Ramos (cell line): ENCODE measurements at regions not wholly inside any gene's neighbourhood (a gene's known extent, or its start where the extent isn't known, plus 50 kb on each side); places are given as distances from the start of the nearest gene placed in this dataset.

Experiments used
- in situ Hi-C: fragments of 300-500 bp; cut with MboI; formaldehyde crosslinking; loops from one replicate; pipeline ENCODE4 v1.14.3; 2022; ENCODE audit warnings: low sequenced_read_pairs; ENCODE audit not compliant: unreplicated experiment

DNA sequence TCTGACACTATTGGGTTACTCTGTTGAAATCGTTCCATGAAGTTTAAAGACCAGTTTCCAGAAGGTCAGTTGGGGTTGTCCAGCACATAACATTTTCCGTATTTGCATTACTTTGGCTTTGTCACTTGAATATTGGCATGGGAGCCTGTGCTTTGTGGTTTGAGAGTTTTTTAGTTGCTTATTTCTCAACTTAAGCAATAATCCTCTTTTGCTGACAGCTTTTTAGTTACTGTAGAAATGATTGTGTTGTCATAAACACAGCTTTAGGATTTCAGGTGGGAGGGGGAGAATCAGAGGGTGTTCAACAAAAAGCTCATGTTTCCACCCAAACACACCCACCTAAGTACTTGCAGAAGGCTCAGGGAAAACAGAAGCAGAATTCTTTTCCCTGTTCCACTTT lies 210.7 kb upstream of the TLL1 start:
- in situ Hi-C loops = no loop called here

DNA sequence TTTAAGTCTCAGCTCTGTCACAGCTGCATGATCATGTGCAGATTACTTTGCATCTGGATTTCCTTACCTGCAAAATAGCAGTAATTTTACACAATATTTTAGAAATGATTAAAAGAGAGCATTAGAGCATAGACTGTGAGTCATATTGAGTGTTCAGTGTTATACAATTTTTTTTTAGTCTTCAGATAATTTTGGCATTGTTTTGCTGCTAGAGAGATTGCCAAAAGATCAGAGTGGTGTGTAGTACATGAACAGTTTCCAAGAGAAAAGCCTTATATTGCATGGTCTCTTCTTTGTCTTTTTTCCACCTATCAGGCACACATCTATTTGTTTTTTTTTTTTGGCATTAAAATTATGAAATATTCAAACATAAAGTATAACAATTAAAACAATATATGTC lies 209.6 kb upstream of the TLL1 start:
- in situ Hi-C loops = no loop called here

DNA sequence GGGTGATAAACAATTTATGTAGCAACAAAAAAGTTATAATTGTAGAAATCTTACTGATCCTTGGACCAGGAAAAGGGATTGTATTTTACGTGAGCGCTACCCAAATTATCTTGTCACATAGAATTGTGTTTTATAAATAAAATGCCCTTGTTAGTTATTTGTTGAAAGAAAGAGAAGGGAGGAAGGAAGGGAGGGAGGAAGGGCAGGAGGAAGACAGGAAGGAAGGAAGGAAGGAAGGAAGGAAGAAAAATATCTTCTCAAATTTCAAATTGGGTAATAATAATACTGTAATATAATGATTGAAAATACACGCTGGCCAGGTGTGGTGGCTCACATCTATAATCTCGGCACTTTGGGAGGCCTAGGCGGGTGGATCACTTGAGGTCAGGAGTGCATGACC lies 206.2 kb upstream of the TLL1 start:
- in situ Hi-C loops = no loop called here

DNA sequence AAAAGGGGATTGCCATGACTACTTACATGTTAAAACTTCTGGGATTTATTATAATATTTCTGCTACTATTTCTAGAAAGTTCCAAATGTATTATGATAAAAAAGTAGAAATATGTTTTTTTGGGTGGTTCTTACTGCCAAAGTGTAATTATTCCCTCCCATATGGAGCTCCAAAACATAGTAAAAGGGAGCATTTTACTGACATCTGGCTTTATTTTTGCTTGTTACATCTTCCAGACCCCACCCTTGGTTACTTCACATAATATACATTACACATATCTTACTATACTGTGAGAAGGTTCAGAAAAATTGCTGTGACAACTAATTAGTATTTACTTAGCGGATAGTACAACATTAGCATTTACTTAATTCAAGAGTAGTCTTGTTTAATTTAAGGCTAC lies 205.1 kb upstream of the TLL1 start:
- in situ Hi-C loops = no loop called here

DNA sequence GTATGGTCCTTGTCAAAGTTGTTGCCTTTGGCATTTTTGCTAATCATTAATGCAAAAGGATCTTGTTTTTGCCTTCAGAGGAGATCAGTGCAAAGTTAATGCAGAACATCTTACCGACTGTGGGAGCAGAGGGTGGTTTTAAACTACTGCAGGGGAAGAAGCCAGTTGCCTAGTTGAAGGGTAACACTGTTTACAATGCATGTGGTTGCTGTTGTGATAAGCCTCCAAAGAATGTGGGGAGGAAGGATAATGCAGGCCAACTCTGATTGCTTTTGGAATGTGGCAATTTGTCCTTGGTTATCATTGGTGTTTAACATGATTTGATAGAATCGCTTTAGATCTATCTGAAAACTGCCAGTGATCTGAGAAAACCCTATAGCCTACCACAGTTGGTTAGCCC lies 204.3 kb upstream of the TLL1 start:
- in situ Hi-C loops = no loop called here

DNA sequence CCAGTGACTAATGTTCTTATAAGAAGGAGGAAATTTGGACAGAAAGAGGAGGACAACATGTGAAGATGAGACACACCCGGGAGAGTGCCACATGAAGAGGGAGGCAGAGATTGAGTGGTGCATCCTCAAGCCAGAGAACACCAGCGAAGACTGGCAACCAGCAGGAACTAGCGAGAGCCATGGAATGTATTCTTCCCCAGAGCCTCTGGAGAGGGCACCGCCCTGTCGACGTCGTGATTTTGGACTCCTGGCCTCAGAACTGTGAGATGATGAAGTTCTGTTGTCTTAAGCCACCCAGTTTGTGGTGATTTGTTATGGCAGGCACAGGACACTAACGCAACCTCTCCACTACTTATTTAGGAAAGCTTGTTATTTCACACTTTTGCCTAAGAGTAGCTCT lies 196.0 kb upstream of the TLL1 start:
- in situ Hi-C loops = loop anchor here (25.0 kb wide), 1 partner anchor 410 kb away; no protein-coding TSS in a partner anchor

DNA sequence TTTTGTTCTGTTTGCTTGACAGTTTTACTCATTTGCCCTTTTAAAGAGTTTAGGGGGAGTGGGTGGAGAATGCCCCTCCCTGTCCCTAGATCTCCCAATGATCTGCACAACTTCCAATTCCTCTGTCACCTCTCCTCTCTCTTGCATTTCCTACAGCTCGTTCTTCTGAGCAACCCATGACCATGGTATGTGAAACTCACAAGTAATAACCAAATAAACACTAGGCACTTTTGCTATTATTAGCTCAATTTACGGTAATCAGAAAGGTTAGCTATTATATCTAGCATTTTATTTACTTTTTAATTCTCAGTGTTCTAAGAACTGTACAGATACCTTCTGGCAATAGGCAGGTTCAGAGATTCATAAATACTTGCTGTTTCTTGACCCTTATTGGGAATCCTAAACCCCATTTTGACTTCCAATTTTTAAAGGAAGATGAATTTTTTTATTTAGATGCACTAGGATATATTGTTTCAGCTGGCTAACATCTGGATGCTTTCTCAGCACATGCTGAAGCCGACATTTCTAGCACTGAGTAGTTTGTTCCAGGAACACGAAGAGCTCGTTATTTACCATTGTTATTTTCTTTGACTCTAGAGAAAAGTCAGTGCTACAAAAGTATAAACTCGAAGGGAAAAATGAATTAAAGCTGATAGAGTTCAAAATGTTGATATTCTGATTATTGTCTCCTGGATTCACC lies 194.7 kb upstream of the TLL1 start:
- in situ Hi-C loops = loop anchor here (25.0 kb wide), 1 partner anchor 409 kb away; no protein-coding TSS in a partner anchor

DNA sequence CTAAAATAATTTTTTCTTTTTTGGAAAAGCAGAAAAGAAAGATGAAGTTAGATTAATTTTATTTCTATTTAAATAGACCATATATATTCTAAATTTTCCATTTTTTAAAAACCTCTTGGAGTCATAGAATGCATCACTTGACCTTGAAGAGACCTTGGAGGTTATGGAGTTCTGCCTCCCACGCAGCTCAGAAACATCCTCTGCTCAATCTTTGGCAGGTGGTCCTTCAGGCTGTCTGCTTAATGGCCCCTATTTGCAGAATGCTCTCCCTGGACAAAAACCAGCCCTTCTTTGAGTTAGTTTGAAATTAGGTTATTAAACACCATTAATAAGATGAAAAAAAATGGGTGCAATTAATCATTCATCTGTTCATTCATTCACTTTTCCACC lies 194.1 kb upstream of the TLL1 start:
- in situ Hi-C loops = loop anchor here (25.0 kb wide), 1 partner anchor 408 kb away; no protein-coding TSS in a partner anchor

DNA sequence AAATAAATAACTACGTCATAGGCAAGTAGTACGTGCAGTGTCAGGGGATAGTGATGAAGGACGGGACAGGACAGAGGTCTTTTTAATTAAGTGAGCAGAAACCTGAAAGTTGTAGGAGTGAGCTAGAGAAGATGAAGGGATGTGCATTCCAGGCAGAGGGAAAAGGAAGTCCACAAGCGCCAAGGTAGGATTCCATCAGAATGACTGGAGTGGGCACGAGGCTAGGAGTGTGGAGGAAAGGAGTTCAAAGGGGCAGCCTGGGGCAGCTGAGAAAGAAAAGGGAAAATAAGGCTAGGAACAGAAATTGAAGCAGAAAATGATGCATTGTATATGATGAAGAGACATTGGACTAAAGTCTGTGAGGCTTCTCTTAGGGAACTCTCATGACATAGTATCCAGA lies 192.2 kb upstream of the TLL1 start:
- in situ Hi-C loops = loop anchor here (25.0 kb wide), 1 partner anchor 406 kb away; no protein-coding TSS in a partner anchor

DNA sequence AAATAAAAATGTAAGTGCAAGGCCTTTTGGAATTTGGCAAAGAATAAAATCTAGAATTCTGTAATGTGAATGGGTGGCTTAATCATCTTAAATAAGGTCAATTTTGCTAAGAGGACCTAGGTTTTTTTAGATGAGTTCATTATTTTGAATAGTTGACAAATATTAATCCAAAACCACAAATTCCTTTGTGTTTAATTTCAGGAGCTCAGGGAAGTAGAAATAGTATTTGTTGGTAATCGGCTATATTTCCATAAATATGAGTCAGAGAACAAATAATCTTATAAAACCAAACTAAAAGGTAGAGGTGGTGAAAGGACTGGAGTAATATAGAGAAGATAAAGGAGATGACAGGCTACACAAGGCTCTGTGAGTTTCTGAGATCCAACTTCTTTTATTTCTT lies 190.4 kb upstream of the TLL1 start:
- in situ Hi-C loops = loop anchor here (25.0 kb wide), 1 partner anchor 405 kb away; no protein-coding TSS in a partner anchor

DNA sequence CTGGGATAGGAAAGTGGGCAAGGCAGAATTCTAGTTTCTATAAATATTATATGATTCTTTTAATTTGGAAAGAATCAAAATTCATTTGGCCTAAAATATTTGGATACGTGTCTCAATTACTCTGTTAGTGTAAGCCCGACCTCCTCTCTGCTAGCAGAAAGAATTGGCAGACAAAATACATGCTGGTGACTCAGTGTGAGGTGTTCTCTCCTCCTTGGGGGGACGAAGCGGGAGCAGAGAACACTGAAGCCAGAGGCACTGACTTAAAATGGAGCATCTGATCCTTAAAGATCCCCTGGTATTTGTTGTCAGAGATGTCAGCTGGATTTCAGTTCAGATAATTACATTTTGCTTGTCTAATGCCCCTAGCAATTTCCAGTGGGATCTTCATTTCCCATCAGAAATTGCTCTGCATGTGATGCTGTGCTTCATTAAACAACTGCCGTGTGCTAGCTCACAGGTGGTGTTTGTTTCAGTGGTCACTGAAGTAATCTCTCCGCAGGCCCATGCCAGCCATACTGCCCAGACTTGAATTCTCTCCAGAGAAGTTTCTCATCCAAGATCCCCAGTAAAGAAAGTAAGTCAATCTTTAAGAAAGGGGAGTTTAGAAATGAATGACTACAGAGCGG lies 188.7 kb upstream of the TLL1 start:
- in situ Hi-C loops = loop anchor here (25.0 kb wide), 1 partner anchor 403 kb away; no protein-coding TSS in a partner anchor

DNA sequence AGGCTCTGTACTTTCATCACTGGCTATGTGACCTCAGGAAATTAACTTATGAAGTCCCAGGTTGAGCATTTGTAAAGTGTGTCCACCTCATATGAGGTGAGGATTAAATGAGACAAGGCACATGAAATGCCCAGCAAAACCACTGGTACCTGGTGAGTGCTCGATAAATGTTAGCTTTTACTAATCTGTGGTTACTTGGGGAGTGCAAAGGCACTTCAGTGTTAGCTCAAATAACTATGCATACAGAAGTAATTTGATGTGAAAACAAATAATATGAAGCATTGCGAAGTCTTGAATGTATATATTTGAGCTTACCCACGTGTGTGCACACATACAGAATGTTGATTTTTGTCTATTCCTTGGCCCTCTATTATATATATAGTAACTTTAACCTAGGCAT lies 186.3 kb upstream of the TLL1 start:
- in situ Hi-C loops = loop anchor here (25.0 kb wide), 1 partner anchor 401 kb away; no protein-coding TSS in a partner anchor

DNA sequence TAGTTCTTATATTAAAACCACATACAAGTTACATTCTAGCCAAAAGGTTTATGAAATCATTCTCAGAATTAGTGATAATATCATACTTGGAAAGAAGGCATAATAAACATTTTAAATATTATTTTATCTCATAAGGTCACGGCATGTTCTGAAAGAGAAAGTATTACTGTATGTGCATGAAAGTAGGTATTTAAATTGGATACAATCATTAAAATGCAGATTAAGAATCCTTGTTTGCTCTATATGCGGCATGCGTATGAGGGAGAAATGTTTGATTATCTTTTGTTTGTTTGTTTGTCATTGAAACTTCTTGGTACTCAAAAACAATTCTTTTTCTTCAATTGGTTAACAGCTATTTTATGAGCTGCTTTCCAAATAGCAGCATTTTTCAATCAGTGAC lies 183.9 kb upstream of the TLL1 start:
- in situ Hi-C loops = loop anchor here (25.0 kb wide), 1 partner anchor 398 kb away; no protein-coding TSS in a partner anchor

DNA sequence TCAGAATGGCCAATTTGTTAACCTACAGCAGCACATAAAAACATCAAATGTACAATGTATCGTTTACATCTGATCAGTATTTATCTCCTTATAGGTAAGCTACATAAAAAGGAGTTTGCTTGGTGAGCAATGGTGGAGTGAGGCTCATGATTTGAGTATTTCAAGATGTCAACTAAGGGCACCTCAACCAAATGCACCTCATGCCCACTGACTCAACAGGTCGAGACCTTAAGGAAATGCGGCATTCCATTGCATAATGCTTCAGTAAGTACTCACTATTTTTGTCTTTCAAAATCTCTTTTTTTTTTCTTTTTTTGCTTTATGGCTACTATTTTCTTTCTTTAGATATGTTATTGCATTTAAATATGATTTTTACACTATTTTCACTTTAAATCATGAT lies 181.0 kb upstream of the TLL1 start:
- in situ Hi-C loops = loop anchor here (25.0 kb wide), 1 partner anchor 395 kb away; no protein-coding TSS in a partner anchor

DNA sequence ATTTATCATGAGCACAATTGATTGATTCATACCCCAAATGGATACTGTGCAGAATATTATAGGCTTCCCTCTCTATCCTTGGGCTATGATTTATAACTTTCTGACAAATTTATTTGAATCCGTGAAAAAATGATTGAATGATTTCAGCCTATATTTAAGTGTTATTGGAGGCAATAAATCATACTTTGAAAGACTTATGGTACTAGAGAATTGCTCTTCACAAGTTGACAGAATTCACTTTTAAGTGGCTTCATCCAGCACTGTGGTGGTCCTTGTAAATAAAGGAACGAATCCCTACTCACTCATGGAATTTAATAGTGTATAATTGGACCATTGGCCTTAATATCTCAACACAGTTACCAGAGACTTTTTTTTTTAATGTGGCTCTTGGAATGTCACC lies 174.8 kb upstream of the TLL1 start:
- in situ Hi-C loops = loop anchor here (25.0 kb wide), 1 partner anchor 389 kb away; no protein-coding TSS in a partner anchor

DNA sequence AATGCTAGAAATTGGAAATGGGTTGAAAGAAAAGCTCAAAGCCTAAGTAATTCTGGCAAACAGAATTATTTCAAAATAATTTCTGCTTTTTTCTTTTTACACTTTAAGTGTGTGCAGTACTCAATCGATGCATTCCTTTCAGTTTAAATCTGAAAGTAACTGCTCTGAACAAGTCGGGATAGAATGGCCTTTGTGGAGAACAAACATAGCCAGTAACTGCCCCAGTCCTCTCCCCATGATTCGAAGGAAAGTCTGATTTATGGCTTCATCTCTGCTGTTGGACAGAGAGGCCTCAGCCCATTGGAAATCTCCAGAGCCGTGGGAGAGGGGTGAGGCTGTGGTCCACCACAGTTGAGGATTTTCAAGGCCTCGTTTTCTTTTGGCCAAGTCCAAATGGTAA lies 174.0 kb upstream of the TLL1 start:
- in situ Hi-C loops = loop anchor here (25.0 kb wide), 1 partner anchor 388 kb away; no protein-coding TSS in a partner anchor

DNA sequence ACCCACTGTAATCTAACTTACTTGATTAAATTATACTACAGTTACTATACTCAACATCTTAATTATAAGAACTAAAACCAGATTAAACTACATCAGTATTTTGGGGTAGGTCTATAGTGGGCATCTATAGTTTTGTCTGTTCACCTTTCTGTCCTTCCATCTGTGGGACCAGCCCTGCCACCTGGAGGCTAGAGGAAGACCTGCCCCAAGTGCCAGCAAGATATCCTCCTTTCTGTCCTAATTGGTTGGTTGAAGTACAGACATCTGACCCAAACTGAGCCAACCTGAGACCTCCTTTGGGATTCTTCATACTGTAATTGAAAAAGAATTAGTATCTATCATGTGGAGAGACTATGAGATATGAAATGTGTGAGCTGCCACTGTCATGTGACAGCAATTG lies 172.2 kb upstream of the TLL1 start:
- in situ Hi-C loops = no loop called here

DNA sequence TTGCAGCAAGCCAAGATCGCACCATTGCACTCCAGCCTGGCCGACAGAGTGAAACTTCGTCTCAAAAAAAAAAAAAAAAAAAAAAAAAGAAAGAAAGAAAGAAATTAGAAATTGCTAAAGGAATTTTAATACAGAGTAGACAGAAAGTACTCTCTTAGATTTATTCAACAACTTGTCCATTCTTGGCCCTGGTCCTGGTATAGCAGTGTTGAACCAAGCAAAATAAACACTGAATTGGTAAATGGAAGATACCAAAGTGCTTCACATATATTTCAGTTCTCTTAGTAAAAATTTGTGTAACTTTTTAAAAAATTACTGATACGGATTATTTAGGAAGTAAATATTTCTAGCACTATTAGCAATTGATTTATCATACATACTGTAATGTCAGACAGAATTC lies 165.9 kb upstream of the TLL1 start:
- in situ Hi-C loops = no loop called here

DNA sequence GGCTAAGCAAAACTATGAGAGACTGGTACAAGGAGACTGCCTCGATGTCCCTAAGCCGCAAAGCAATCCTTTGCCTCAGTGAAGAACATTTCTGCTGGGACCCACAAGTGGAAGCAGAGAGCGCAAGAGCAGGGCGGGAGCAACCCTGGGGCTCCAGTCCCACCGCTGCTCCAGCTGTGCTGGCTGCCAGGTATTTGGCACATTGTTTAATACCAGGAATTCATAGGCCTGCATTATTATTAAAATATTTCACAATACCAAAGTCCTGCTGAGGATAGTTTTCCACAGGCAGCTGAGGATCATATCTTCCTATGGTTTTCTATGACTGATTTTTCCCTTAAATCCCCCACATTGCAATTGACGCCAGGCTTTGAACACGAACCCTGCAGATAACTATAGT lies 163.5 kb upstream of the TLL1 start:
- in situ Hi-C loops = no loop called here

DNA sequence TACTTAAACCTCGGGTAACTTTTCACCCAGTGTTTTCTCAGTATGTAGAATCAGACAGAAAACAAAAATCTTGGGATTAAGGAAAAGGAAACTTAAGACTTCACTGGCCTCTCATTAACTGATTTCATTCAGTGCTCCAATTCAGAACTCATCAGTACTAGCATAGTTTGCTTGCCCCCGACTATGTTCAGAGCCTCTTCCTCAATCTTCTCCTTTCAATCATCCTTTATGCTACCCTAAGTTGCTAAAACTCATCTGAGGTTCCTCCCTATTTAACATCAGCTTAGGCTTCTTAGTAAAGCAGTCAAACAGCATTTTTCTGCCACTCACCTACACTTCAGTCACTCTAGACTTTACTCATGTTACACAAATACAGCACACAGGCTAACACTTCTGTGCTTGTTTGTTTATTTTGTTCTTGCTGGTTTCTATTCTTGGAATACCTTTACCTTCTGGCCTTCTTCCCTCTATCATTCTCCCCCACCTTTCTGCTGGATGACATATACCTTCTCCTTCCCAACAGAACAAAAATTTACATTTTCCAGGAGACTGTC lies 163.0 kb upstream of the TLL1 start:
- in situ Hi-C loops = no loop called here

DNA sequence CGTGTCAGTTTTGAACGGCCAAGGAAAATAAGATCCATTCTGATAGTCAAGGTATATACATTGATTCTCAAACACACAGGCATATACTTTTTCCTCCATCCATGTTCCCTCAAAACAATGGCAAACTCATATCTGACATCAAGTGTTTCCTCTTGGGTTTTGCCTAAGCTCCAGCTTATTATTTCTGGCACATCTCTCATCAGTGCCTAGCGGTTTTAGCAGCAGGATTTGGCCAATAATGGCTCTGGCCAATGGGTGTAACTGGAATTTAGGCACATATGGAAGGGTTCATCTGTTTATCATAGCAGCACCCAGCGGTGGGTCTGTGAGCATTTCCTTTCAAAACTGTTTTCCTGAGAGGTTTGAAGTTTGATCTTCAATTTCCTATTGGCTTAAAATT lies 161.6 kb upstream of the TLL1 start:
- in situ Hi-C loops = no loop called here
